Lower leg skin (tissue), 3 donors: ENCODE measurements at regions not wholly inside any gene's neighbourhood (a gene's known extent, or its start where the extent isn't known, plus 50 kb on each side); places are given as distances from the start of the nearest gene placed in this dataset.

Source experiments
- POLR2A ChIP-seq, 2 donors: fragments of 450-650 bp; IDR thresholded peaks; one replicate each; pipeline ENCODE4 v1.6.1; 2016 to 2017; ENCODE audit warnings: antibody characterized with exemption in 2 of 2, mild to moderate bottlenecking in 1 of 2, moderate library complexity in 1 of 2
- TF ChIP-seq, protein P1 (sequence below), 3 donors: fragments of 450-650 bp; IDR thresholded peaks; one replicate each; pipeline ENCODE4 v1.5.1; 2016; ENCODE audit warnings: antibody characterized with exemption in 3 of 3, mild to moderate bottlenecking in 3 of 3, moderate library complexity in 2 of 3

- TF ChIP-seq, protein P1, sequence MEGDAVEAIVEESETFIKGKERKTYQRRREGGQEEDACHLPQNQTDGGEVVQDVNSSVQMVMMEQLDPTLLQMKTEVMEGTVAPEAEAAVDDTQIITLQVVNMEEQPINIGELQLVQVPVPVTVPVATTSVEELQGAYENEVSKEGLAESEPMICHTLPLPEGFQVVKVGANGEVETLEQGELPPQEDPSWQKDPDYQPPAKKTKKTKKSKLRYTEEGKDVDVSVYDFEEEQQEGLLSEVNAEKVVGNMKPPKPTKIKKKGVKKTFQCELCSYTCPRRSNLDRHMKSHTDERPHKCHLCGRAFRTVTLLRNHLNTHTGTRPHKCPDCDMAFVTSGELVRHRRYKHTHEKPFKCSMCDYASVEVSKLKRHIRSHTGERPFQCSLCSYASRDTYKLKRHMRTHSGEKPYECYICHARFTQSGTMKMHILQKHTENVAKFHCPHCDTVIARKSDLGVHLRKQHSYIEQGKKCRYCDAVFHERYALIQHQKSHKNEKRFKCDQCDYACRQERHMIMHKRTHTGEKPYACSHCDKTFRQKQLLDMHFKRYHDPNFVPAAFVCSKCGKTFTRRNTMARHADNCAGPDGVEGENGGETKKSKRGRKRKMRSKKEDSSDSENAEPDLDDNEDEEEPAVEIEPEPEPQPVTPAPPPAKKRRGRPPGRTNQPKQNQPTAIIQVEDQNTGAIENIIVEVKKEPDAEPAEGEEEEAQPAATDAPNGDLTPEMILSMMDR (IDR thresholded peaks at IDR 0.05), result no peak
- TF ChIP-seq POLR2A (IDR thresholded peaks at IDR 0.05), result no peak
Measured at GRCh38 chr22:26889802-26890201, 232.4 kb downstream of the MIAT start.
